Suppressor macrophage treated with lipopolysaccharide for 4 hours (primary cell): ENCODE measurements at regions not wholly inside any gene's neighbourhood (a gene's known extent, or its start where the extent isn't known, plus 50 kb on each side); places are given as distances from the start of the nearest gene placed in this dataset.
"Not testable (repeated sequence)": the region's sequence is repeated elsewhere in the genome, so short reads cannot be mapped to it uniquely, and the experiment has no call there.

Experiments used
- DNase-seq: peaks from one replicate; pipeline ENCODE4 v3.0.0-alpha.2; 2020

DNA sequence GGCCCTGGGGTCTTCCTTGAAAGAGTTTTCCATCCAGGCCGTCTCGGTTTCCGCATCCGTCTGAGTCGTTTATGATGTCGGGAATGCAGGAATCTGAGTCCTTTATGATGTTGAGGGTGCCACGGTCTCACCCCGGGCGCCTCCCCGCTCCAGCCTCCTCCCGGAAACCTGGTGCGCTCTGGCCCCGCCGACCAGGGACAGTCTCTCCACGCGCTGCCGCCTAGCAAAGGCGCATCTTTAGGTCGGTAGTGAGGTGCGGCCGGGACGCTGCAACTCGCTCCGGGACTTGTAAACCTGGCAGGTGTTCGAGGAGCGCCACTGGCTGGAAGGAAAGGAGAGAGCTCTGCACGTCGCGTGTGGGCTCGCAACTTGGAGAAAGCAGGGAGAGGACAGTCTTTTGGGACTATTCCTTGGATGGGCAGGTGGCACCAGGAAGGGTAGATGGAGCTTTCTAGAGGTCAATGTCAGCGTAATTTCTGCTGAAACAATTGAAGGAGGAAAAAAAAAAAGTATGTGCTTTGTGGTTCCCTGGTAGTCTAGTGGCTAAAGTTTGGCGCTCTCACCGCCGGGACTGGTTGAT, 132.0 kb downstream of the FAM72B start:
- DNase-seq, result not testable (repeated sequence)

DNA sequence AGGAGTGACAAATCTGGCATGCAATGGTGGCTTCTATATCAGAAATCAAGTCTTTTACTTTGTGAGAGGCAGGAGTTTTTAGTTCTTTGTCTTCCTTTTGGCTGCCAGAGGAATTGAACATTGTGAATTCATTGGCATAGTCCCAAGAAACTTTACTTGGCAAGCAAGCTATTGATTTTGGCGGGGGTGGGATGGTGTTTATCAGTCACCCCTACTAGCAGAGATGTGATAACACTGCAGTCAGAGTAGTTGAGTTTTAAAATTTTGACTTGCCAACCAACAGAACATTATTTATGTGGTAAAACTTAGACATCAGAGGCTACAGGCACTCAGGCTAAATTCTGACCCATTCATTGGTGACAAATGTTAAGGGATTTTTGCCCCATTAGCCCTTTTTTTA, 129.2 kb downstream of the FAM72B start:
- not testable (repeated sequence) for DNase-seq

DNA sequence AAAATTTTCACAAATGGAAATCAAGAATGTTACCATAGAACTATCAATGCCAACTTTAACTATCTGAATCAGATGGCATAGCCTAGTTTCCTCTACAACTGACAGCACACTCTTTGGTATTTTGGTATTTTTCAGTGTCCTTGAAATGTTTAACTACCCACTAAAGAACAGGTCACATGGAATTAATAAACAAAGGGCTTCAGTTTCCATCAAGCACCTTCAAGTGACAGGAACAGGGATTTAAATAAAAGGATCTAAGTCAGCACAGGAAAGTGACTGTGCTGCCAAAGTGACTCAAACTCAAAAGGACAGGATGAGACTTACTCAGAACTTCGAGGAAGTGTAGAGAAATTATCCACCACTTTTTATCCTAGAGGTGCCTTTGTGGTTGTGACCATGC, 117.2 kb downstream of the FAM72B start:
- not testable (repeated sequence) for DNase-seq

- not testable (repeated sequence) for DNase-seq
Observed at GRCh38 chr1:121068738-121069499, 115.2 kb downstream of the FAM72B start.

GRCh38 chr1:121073852-121074251, 110.3 kb downstream of the FAM72B start:
- not testable (repeated sequence) for DNase-seq

GRCh38 chr1:121075254-121075805, 108.8 kb downstream of the FAM72B start:
- DNase-seq, result not testable (repeated sequence)

- DNase-seq, result not testable (repeated sequence)
Observed at GRCh38 chr1:121076674-121077073, 107.5 kb downstream of the FAM72B start.

DNA sequence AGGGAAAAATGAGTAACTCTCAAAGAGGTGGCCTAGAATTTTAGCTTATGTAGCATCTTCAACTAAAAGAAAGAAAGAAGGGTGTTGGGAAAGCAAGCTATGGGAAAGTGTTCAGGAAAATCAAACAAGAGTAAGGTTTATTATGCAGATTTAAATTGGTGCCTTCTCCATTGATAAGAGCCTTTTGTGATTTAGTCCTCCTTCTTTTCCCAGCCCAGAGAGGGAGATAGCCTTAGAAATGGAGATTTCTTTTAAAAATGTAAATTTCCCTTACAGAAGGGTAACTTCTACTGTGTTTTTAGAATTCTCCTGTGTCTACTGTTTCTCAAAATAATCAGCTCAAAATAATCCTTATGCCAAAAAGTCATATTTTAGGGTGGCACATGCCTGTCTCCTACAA, 104.5 kb downstream of the FAM72B start:
- DNase-seq, result not testable (repeated sequence)

DNA sequence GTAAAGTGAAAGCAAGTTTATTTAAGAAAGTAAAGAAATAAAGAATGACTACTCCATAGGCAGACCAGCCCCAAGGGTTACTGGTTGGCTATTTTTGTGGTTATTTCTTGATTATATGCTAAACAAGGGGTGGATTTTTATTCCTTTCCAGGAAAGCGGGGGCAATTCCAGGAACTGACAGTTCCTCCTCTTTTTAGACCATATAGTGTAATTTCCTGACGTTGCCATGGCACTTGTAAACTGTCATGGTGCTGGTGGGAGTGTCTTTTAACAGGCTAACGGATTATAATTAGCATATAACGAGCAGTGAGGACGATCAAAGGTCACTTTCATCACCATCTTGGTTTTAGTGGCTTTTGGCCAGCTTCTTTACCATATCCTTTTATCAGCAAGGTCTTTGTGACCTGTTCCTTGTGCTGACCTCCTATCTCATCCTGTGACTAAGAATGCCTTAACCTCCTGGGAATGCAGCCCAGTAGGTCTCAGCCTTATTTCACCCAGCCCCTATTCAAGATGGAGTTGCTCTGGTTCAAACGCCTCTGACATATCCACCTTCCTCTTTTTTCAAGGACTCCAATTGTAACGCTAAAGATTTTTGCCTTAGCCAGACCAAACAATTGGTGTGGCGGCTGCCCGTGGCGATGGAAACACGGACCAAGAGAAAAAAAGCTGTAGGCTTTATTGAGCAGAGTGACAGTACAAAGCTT, 103.8 kb downstream of the FAM72B start:
- DNase-seq, result peak; percentile 78

DNA sequence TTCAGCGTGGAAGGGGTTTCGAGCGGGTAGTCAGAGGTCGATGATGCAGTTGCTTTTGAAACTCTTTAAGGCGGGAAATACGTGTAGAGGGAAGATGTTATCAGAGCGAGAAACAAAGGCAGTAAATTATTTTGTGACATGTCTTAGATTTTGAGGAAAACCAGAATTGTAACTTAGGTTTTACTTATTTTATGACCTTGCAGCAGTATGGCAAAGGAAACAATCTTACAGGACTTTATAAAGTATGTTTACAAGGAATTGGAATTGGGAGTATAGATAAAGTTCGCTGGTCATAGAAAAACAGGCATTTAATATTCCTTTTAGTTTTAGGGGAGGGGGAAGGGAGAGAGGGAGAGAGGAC, 103.3 kb downstream of the FAM72B start:
- DNase-seq, result not testable (repeated sequence)

- DNase-seq, result not testable (repeated sequence)
Observed at GRCh38 chr1:121081625-121082199, 102.4 kb downstream of the FAM72B start.

DNA sequence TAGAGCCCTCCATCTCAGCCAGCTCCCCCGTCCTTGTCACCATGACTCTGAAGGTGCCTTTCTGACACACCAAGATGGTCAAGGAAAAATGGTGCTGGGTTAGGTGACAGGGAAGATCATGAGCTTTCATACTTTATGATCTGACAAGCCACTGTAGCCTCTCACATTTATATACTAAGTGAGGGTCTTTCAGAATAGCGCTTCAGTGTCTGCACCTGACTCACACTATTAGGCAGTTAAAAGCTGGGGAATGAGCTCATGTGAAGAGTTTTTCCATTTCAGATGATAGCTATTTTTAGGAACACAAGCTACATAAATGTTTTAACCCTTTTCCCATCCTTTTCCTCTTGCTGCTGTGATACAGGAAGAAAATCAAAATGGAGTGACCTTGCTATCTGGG, 101.1 kb downstream of the FAM72B start:
- not testable (repeated sequence) for DNase-seq

- not testable (repeated sequence) for DNase-seq
Observed at GRCh38 chr1:121086249-121086648, 97.9 kb downstream of the FAM72B start.

GRCh38 chr1:121087221-121087620, 96.9 kb downstream of the FAM72B start:
- DNase-seq, result not testable (repeated sequence)

DNA sequence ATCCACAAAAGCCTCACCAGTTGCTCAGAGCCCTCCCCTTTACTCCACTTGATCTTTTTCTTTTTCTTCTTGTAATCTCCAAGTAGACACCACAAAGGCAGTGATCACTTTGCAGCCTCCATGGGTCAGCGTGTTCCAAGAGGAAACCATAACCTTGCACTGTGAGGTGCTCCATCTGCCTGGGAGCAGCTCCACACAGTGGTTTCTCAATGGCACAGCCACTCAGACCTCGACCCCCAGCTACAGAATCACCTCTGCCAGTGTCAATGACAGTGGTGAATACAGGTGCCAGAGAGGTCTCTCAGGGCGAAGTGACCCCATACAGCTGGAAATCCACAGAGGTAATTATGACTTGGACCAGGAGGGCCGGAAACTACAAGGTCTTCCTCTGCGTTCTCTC, 95.6 kb downstream of the FAM72B start:
- DNase-seq, result not testable (repeated sequence)

DNA sequence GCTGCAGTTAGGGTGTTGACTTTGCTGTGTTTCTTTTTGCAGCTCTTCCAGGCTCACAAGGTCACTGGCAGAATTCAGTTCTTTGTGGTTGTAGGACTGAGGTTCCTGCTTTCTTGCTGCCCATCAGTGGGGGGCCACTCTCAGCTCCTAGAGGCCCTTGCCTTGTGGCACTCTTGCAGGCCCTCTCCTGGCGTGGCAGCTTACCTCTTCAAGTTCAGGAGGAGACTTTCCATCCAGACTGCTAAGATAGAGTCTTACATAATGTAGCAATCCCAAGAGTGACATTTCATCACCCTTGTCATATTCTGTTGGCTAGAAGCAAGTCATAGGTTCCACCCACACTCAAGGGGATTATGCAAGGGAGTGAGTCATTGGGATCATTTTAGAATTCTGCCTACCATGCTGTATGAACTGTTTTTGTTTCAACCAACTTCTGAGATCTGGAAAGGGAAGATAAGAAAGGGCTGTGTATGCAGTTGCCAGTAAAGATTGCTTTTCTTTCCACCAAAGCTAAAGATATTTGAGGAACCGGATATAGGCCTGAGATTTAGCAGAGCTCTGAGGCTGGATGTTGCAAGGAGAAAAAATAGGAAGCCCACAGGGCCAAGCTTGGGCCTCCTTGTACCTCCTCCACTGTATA, 91.7 kb downstream of the FAM72B start:
- peak; percentile 81 for DNase-seq

- not testable (repeated sequence) for DNase-seq
Observed at GRCh38 chr1:121095014-121095413, 89.1 kb downstream of the FAM72B start.

DNA sequence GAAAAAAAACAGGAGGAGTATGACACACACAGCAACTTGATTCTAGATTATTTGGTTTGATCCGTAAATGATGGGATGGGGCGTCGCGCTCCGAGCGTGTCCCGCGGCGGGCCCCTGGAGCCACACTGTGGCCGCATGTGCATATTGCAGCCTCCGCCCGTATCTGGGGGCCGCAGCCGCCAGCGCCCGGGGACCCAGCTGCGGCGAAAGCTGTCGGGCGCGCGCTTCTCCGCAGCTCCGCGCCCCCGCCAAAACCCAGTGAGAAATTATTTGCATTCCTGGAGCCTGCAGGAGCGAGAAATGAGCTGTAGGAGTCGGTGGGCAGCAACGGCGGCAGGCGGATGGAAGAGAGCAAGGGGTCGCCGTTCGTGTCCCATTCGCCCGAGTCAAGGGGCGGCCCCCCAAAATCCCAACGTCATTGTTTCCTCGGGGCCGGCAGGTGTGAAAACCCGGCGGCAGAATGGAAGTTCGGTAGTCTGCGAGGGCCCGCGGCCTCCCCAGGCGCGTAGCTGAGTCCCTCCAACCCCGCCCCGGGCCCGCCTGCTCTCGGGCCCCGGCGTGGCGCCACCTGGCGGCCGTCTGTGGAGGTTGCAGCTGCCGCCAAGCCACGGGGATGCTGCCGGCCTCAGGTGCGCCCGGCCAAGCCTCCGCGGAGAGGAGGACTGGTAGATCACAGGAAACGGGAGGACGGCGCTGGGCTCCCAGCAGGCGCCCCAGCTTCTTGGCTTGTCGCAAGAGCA, 86.8 kb downstream of the FAM72B start:
- peak; percentile 79 for DNase-seq

GRCh38 chr1:121097867-121098215, 86.3 kb downstream of the FAM72B start:
- not testable (repeated sequence) for DNase-seq

DNA sequence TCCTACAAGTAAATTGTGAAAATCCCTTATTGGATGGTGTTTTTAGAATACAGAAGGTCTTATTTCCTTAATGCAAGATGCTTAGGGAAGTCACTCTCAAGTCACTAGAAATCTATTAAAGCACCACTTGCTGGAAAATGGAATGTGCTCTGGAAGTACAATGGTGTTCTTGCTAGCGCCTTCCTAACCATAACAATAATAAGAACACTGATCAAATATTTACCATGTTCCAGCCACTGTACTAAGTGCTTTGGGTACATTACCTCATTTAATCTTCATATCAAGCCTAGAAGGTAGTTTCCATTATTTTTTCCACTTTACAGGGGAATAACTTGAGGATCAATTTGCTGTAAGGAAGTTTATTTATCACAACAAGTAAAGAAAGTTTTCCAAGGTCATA, 75.1 kb downstream of the FAM72B start:
- not testable (repeated sequence) for DNase-seq

- not testable (repeated sequence) for DNase-seq
Observed at GRCh38 chr1:121116522-121117297, 67.4 kb downstream of the FAM72B start.
